Upper lobe of right lung (tissue), 1 donor: ENCODE measurements at regions not wholly inside any gene's neighbourhood (a gene's known extent, or its start where the extent isn't known, plus 50 kb on each side); places are given as distances from the start of the nearest gene placed in this dataset.

ENCODE experiments used
- ATAC-seq: fragments of 200-7000 bp; cut with Tn5 transposase; one replicate; pipeline ENCODE4 v1.9.1; 2020; ENCODE audit warnings: mild to moderate bottlenecking, moderate library complexity
- DNase-seq: peaks from one replicate; pipeline ENCODE4 v3.0.0-alpha.2; 2020
- H3K27ac ChIP-seq: fragments of 200-600 bp; one replicate; pipeline ENCODE4 v1.8.0; 2022
- H3K27me3 ChIP-seq: fragments of 200-600 bp; one replicate; pipeline ENCODE4 v1.8.0; 2022; ENCODE audit warnings: mild to moderate bottlenecking
- H3K36me3 ChIP-seq: fragments of 200-600 bp; one replicate; pipeline ENCODE4 v1.8.0; 2022
- H3K4me1 ChIP-seq: fragments of 200-600 bp; one replicate; pipeline ENCODE4 v1.8.0; 2022
- H3K4me3 ChIP-seq: fragments of 200-600 bp; one replicate; pipeline ENCODE4 v1.8.0; 2022; ENCODE audit warnings: mild to moderate bottlenecking
- H3K9me3 ChIP-seq: fragments of 200-600 bp; one replicate; pipeline ENCODE4 v1.8.0; 2022
- CTCF ChIP-seq: fragments of 200-600 bp; IDR thresholded peaks from one replicate; pipeline ENCODE4 v1.8.0; 2022; ENCODE audit warnings: antibody characterized with exemption
- intact Hi-C: fragments of 100-400 bp; cut with DNase I; formaldehyde crosslinking; loops from one replicate; pipeline ENCODE4 v1.11.0; 2022
- donor health status: DM: no; HTN: yes; CAD: no; lungs with severe emphysema.

GRCh38 chr3:5750874-5751640 is 563.5 kb downstream of the EDEM1 start:
- no peak for TF ChIP-seq CTCF
- H3K4me3 ChIP-seq = no peak overlapping the region
- no peak for ATAC-seq
- H3K9me3 ChIP-seq = no peaks in the 10 kb centered on the region
- intact Hi-C loops = no loop called here
- no peak overlapping the region for H3K27ac ChIP-seq
- H3K4me1 ChIP-seq = no peaks in the 10 kb centered on the region
- H3K36me3 ChIP-seq = no peaks in the 10 kb centered on the region
- H3K27me3 ChIP-seq = no peaks in the 10 kb centered on the region
- DNase-seq = no peak

DNA sequence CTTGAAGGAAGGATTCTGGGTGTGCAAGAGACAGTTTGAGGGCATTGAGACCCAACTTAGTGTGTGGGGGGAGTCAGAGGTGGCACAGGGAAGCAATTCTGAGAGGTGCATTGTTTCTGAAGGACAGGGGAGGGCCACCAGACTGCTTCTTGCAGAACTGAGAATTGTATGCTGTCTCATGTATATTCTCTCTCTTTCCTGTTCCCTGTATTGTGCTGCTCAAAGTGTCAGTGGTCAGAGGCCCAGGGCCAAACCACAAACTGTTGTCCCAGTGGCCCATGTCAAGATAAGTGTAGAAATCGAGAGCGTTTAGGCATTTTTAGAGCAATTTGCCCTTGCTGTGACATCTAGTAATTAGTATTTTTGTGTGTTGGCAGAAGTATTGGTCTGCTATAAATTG is 567.1 kb downstream of the EDEM1 start:
- H3K36me3 ChIP-seq = no peaks in the 10 kb centered on the region
- no peaks in the 10 kb centered on the region for H3K4me1 ChIP-seq
- TF ChIP-seq CTCF = no peak
- DNase-seq = no peak
- no peak overlapping the region for H3K27ac ChIP-seq
- intact Hi-C loops = no loop called here
- ATAC-seq = no peak
- no peaks in the 10 kb centered on the region for H3K9me3 ChIP-seq
- no peak overlapping the region for H3K4me3 ChIP-seq
- H3K27me3 ChIP-seq = no peaks in the 10 kb centered on the region

DNA sequence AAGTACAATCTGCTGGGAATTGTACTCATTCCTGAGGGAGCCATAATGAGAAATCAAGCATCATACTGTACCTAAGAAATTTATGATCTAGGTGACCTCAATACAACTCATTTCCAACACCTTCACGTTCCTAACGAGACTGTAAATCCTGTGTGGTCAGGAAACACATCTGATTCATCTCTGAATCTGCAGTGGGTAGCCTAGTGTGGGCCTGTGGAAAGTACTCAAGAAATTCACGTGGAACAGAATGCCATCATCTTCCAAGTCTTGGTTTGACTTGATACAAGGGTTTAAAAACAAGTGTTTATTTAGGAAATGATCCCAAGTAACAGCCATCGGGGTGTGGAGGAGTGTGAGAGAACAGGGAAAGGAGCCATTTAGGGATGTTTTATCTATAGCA is 568.9 kb downstream of the EDEM1 start:
- Histone ChIP-seq H3K27ac (no peak overlapping the region), H3K4me3 (no peak overlapping the region), H3K36me3 (no peaks in the 10 kb centered on the region), H3K9me3 (no peaks in the 10 kb centered on the region), H3K4me1 (no peaks in the 10 kb centered on the region), H3K27me3 (no peaks in the 10 kb centered on the region)
- TF ChIP-seq CTCF = no peak
- intact Hi-C loops = no loop called here
- DNase-seq (no peak), ATAC-seq (no peak)

DNA sequence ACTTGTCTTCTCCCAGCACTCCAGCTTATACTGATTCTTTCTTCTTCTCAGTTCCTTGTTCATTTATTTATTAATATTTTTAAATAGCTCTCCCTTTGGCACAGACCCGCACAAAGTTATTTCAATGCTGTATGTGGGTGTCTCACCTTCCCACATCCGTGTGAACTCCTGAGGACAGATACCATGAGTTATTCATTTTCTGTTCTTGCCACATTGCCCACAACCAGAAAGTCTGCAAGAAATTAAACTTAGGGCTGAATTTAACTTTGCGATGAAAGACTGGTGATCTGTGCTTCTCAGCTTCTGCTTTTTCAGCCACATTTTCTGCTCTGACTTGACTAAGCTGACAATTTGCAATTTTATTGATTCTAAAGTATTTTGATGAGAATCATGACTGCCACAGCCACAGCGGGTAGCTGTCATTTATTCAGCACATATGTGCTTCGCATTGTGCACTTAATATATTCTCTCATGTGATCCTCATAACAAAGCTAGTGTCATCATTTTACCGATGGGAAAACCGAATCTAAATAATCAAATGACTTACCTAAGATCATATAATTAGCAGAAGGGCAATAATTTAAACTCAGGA is 569.8 kb downstream of the EDEM1 start:
- H3K27ac ChIP-seq = no peak overlapping the region
- H3K4me1 ChIP-seq = no peaks in the 10 kb centered on the region
- DNase-seq (no peak), ATAC-seq (no peak)
- intact Hi-C loops = no loop called here
- H3K36me3 ChIP-seq = no peaks in the 10 kb centered on the region
- no peak overlapping the region for H3K4me3 ChIP-seq
- H3K27me3 ChIP-seq = no peaks in the 10 kb centered on the region
- no peaks in the 10 kb centered on the region for H3K9me3 ChIP-seq
- no peak for TF ChIP-seq CTCF

DNA sequence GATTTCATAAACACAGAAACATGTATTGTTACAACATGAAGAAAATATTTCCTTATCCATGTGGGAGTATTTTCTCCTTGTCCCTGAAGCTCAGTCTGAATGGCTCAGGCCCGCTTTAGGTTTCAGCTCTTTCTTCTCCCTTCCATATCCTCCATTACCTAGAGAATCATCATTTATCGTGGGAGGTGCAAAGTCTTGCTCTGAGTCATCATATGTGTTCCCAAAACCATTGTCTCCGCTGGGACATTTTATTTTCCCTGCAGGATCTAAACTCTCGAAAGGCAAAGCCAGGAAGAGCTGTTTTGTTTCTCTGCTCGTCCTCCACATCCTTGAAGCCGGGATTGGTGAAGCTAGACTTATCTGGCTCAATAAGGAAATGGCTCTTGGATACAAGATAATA is 571.2 kb downstream of the EDEM1 start:
- Histone ChIP-seq H3K4me3 (no peak overlapping the region), H3K9me3 (no peaks in the 10 kb centered on the region), H3K36me3 (no peaks in the 10 kb centered on the region), H3K27me3 (no peaks in the 10 kb centered on the region), H3K27ac (no peak overlapping the region), H3K4me1 (no peaks in the 10 kb centered on the region)
- TF ChIP-seq CTCF = no peak
- DNase-seq (no peak), ATAC-seq (no peak)
- intact Hi-C loops = no loop called here
